ENCODE measurements at regions not wholly inside any gene's neighbourhood (a gene's known extent, or its start where the extent isn't known, plus 50 kb on each side); places are given as distances from the start of the nearest gene placed in this dataset.
"Not testable (repeated sequence)": the region's sequence is repeated elsewhere in the genome, so short reads cannot be mapped to it uniquely, and the experiment has no call there.

DNA sequence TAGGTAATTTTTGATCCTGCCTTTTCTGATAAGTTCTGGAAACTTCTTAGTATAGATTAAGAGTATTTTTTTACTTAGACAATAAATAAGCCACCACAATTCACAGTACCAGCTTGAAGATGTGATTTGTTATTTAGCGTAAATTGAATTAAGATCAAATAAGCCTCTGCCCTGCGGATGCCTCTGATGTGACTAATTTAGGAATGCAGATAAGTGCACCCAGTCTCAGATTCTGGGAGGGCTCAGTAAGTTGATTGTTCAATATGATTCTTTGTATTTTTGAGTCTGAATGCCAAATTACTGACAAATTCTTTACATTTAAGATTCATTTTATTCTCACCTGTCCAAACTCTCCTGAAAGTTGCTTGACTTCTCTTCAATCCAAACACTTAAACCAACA, 147.5 kb downstream of the THBS2 start:
- Histone ChIP-seq H3K9me3 (replicated peaks) (no peaks in the 10 kb centered on the region; the same call in 1 of the 2 replicates), H3K4me1 (replicated peaks) (peaks cover 23% of the 10 kb centered on the region), H3K27ac (peak overlapping the region; percentile 43), H3K36me3 (no peaks in the 10 kb centered on the region), H3K4me3 (no peak overlapping the region), H3K27me3 (replicated peaks) (no peaks in the 10 kb centered on the region)
- DNase-seq (ENCODE audit: low read depth in 1 of 2, low spot score in 2 of 2) = peak in 1 of 2 experiments; percentile 58

DNA sequence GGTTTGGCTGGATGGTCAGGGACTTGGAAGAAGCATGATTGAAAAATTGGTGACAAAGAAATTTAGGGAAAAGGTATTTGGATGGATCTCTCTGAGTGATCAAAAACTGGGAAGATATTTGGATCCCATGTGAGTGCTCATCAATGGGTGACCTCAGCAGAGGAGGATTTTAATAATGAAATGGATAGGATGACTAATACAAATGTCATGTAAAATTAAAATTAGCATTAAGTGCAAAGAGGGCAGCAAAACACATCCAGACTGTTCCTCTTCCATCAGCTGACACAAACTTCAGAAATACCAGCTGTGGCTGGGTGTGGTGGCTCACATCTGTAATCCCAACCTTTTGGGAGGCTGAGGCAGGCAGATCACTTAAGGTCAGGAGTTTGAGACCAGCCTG, 151.7 kb downstream of the THBS2 start:
- no peak overlapping the region for H3K27ac ChIP-seq
- no peaks in the 10 kb centered on the region for H3K36me3 ChIP-seq
- H3K4me1 ChIP-seq (replicated peaks) = peaks cover 50% of the 10 kb centered on the region
- H3K27me3 ChIP-seq (replicated peaks) = no peaks in the 10 kb centered on the region
- DNase-seq (ENCODE audit: low read depth in 1 of 2, low spot score in 2 of 2) = no peak
- no peaks in the 10 kb centered on the region; the same call in 1 of the 2 replicates for H3K9me3 ChIP-seq (replicated peaks)
- no peak overlapping the region for H3K4me3 ChIP-seq

DNA sequence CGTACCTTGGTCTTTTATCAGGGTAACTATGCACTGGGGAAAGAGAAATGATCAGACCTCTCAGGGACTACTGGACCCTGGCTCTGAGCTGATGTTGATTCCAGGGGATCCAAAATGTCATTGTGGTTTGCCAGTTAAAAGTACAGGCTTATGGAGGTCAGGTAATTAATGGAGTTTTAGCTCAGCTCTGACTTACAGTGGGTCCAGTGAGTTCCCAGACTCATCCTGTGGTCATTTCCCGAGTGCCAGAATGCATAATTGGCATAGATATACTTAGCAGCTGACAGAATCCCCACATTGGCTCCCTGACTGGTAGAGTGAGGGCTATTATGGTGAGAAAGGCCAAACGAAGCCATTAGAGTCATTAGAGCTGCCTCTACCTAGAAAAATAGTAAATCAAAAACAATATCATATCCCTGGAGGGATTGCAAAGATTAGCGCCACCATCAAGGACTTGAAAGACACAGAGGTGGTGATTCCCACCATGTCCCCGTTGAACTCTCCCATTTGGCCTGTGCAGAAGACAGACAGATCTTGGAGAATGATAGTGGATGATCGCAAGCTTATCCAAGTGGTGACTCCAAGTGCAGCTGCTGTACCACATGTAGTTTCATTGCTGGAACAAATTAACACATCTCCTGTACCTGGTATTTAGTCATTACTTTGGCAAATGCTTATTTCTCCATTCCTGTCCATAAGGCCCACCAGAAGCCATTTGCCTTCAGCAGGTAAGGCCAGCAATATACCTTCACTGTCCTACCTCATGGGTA, 152.4 kb downstream of the THBS2 start:
- H3K4me3 ChIP-seq = no peak overlapping the region
- H3K27me3 ChIP-seq (replicated peaks) = no peaks in the 10 kb centered on the region
- DNase-seq (ENCODE audit: low read depth in 1 of 2, low spot score in 2 of 2) = no peak
- peaks cover 50% of the 10 kb centered on the region for H3K4me1 ChIP-seq (replicated peaks)
- no peaks in the 10 kb centered on the region for H3K36me3 ChIP-seq
- H3K27ac ChIP-seq = no peak overlapping the region
- no peaks in the 10 kb centered on the region for H3K9me3 ChIP-seq (replicated peaks)

DNA sequence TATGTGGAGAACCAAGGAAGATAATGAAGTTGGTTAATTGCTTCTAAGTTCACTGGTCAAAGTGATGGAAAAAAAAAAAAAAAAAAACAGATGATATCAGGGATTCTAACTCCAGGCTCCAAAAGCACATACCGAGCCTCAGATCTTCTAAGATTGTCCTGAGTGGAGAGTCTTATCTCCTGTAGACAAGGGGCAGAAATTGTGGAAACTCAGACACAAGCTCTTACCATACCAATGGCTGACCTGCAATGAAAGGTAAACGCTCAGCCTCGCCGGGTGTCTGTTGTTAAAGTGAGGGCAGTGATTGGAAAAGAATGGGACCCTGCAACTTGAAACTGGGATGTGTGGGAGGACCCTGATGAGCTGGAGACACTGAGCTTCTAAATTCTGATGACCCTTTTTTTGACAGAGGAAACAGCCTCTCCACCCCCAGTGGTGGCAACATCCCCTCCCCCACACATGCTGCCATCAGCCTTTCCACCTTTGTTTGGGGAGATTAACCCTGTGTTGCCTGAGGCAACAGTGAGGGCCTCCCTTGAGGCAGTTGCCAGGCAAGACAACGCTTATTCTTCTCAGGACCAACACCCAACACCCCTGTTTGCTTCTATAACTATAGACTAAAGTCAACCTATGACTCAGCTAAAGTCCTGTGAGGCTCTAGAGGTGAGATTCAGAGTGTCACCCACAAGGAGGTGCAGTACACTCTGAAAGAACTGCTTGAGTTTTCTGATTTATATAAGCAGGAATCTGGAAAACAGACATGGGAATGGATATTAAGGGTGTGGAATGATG, 154.0 kb downstream of the THBS2 start:
- no peaks in the 10 kb centered on the region for H3K9me3 ChIP-seq (replicated peaks)
- H3K4me3 ChIP-seq = no peak overlapping the region
- peak in 1 of 2 experiments; percentile 45 for DNase-seq (ENCODE audit: low read depth in 1 of 2, low spot score in 2 of 2)
- H3K27me3 ChIP-seq (replicated peaks) = no peaks in the 10 kb centered on the region
- H3K27ac ChIP-seq = peak overlapping the region; percentile 4; the same call in 1 of the 2 replicates
- peaks cover 44% of the 10 kb centered on the region for H3K4me1 ChIP-seq (replicated peaks)
- no peaks in the 10 kb centered on the region for H3K36me3 ChIP-seq

DNA sequence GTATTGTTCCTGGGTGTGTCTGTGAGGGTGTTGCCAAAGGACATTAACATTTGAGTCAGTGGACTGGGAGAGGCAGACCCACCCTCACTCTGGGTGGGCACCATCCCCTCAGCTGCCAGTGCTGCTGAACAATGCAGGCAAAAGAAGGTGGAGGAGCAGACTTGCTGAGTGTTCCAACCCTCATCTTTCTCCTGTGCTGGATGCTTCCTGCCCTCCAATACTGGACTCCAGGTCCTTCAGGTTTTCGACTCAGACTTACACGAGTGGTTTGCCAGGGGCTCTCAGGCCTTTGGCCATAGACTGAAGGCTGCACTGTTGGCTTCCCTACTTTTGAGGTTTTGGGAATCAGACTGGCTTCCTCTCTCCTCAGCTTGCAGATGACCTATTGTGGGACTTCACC, 155.0 kb downstream of the THBS2 start:
- not testable (repeated sequence) for DNase-seq (ENCODE audit: low read depth in 1 of 2, low spot score in 2 of 2); H3K9me3 ChIP-seq (replicated peaks); H3K27me3 ChIP-seq (replicated peaks); H3K4me3 ChIP-seq; H3K36me3 ChIP-seq; H3K27ac ChIP-seq
- H3K4me1 ChIP-seq (replicated peaks) = peaks cover 44% of the 10 kb centered on the region

DNA sequence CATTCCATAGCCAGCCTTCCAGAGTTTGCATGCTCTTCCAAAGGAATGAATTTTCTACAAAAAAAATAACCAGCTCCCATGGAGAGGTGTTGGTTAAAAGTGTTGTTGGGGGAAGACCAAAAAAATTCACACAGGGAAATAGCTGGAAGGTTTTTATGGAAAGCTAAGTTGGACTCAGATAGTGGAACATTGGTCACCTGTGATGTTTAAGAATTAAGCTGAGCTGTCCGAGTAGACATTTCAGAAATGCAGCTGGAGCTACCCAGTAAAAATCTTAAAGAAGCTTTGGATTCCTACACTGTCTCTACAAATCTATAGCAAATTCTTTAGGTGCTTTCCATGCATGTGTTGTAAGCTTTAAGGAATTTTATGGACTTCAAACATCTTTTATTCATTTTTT, 155.5 kb downstream of the THBS2 start:
- H3K4me3 ChIP-seq = no peak overlapping the region
- peak overlapping the region; percentile 68; the same call in 1 of the 2 replicates for H3K27ac ChIP-seq
- H3K4me1 ChIP-seq (replicated peaks) = peaks cover 44% of the 10 kb centered on the region
- H3K27me3 ChIP-seq (replicated peaks) = no peaks in the 10 kb centered on the region
- no peaks in the 10 kb centered on the region for H3K9me3 ChIP-seq (replicated peaks)
- no peaks in the 10 kb centered on the region for H3K36me3 ChIP-seq
- no peak for DNase-seq (ENCODE audit: low read depth in 1 of 2, low spot score in 2 of 2)

DNA sequence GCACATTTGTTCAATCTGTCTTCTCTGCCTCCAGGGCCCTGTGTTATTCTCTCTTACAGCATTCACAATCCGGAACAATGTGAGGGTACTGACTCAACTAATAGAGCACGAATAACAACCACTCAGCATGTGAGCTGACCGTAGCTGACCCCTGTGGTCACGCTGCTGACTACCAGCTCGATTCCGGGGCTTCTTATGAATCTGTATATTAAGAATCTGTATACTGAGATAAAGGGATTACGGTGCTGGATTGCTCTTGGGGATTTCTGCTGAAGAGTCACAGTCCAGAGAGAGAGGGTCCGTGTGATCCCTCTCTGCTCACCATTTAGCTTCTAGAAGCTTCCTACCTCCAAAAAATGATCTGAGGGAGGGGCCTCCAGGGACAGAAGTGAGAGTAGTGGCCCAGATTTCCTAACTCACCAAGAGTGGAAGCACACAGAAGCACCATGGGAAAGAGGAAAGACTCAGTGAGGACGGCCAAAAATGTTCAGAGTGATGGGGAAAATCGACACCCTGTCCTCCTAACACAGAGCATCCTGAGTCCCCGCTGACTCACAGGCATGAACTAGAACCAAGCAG, 156.2 kb downstream of the THBS2 start:
- peaks cover 44% of the 10 kb centered on the region for H3K4me1 ChIP-seq (replicated peaks)
- DNase-seq (ENCODE audit: low read depth in 1 of 2, low spot score in 2 of 2) = peak; percentile 85 to 90
- H3K9me3 ChIP-seq (replicated peaks) = no peaks in the 10 kb centered on the region
- no peak overlapping the region for H3K4me3 ChIP-seq
- peak overlapping the region; percentile 68 for H3K27ac ChIP-seq
- no peaks in the 10 kb centered on the region for H3K36me3 ChIP-seq
- H3K27me3 ChIP-seq (replicated peaks) = no peaks in the 10 kb centered on the region

DNA sequence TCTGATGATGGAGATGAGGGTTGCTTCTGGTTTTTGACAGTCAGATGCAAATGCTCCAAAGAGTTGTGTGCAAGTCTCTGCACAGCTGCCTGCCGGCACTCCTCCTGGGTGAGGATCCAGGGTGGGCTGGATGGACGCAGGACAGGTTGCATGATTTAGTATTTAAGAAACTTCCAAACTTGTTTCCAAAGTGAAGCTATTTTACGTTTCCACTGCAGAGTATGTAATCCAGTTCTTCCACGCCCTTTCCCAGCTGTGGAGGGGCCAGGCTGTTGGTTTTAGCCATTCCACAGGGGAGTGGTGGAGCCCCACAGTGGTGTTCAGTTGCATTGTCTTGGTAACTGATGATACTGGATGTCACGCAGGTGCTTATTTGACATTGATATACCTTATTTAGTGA, 157.3 kb downstream of the THBS2 start:
- no peaks in the 10 kb centered on the region for H3K27me3 ChIP-seq (replicated peaks)
- peaks cover 37% of the 10 kb centered on the region for H3K4me1 ChIP-seq (replicated peaks)
- no peaks in the 10 kb centered on the region for H3K9me3 ChIP-seq (replicated peaks)
- no peak for DNase-seq (ENCODE audit: low read depth in 1 of 2, low spot score in 2 of 2)
- H3K36me3 ChIP-seq = no peaks in the 10 kb centered on the region
- H3K4me3 ChIP-seq = no peak overlapping the region
- H3K27ac ChIP-seq = 0 out of 2 replicates have a peak overlapping the region, but pooled peaks have one; percentile 68

DNA sequence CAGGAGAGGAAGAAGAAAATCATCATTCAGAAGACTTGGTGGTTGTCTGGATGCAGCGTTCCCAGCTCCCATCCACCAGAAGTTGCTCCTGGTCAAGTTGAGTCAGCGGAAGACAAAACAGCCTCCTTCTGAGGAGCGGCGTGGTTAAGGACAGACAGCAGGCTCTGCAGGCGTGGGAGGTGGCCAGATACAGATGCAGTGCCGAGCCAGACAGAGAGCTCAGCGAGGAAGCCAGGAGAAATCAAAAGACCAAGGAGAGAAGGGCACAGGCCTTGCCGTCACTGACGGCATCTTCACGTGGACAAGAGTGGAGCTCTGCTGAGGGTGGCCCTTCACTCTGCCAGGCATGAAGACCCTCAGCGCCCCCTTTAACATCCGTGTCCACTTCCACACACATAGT, 158.5 kb downstream of the THBS2 start:
- no peak overlapping the region for H3K27ac ChIP-seq
- peaks cover 37% of the 10 kb centered on the region for H3K4me1 ChIP-seq (replicated peaks)
- no peak overlapping the region for H3K4me3 ChIP-seq
- DNase-seq (ENCODE audit: low read depth in 1 of 2, low spot score in 2 of 2) = no peak
- H3K36me3 ChIP-seq = no peaks in the 10 kb centered on the region
- no peaks in the 10 kb centered on the region for H3K27me3 ChIP-seq (replicated peaks)
- peaks cover 11% of the 10 kb centered on the region for H3K9me3 ChIP-seq (replicated peaks)

DNA sequence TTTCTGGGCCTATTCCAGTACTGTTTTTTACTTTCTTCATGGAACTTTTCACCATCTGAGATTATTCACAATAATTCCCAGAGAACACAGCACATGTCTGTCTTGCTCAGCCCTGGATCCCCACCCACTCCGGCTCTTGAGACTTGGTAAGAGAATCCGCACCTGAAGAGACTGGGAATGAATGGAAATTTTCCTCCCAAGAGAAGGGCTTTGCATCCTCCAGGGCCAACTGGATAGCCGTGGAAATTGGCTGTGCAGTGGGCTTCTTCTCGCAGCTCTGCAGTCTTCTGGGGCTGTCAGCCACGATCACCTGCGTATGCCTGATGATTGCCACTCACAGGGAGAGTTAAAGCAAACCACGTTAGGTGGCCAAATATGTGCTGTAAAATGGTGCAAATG, 159.1 kb downstream of the THBS2 start:
- Histone ChIP-seq H3K27ac (no peak overlapping the region), H3K4me1 (replicated peaks) (peaks cover 31% of the 10 kb centered on the region), H3K4me3 (no peak overlapping the region), H3K27me3 (replicated peaks) (no peaks in the 10 kb centered on the region), H3K9me3 (replicated peaks) (peaks cover 13% of the 10 kb centered on the region), H3K36me3 (no peaks in the 10 kb centered on the region)
- no peak for DNase-seq (ENCODE audit: low read depth in 1 of 2, low spot score in 2 of 2)

DNA sequence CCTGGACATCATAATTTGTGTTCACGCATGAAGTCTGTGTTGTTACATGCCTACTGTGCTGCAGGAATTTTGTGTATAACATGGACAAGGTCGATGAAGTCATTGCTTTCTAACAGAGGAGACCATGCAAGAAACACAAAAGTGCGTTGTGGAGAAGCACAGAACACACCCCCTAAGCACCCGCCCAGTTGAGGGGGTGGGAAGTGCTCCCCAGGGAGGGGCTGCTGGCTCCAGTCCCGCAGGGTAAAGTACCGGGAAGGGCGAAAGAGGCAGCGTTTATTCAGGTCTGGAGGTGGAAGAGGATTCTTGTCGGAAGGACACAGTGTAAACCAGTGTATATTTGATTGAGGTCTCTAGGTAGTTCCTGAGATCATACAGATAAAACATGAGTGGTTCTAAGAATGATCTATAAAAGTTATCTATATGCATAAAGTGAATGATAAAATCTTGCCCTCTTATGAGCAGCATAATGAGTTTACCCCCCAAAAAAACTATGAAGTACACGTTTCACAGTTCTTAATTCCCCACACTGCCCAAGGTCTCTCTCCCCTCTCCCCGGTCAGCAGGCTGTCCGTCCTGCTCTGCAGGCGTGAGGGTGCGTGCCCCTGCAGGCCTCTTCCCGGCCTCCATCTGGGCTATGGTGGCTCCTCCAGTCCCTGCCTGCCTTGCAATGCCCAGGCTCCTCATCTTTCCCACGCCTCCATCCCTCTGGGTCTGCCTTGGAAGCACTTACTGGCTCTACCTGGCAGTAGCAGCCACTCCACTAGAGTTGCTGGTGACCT, 159.7 kb downstream of the THBS2 start:
- DNase-seq (ENCODE audit: low read depth in 1 of 2, low spot score in 2 of 2) = no peak
- H3K4me3 ChIP-seq = no peak overlapping the region
- no peak overlapping the region for H3K27ac ChIP-seq
- peaks cover 13% of the 10 kb centered on the region for H3K9me3 ChIP-seq (replicated peaks)
- peaks cover 28% of the 10 kb centered on the region for H3K4me1 ChIP-seq (replicated peaks)
- no peaks in the 10 kb centered on the region for H3K36me3 ChIP-seq
- H3K27me3 ChIP-seq (replicated peaks) = no peaks in the 10 kb centered on the region

DNA sequence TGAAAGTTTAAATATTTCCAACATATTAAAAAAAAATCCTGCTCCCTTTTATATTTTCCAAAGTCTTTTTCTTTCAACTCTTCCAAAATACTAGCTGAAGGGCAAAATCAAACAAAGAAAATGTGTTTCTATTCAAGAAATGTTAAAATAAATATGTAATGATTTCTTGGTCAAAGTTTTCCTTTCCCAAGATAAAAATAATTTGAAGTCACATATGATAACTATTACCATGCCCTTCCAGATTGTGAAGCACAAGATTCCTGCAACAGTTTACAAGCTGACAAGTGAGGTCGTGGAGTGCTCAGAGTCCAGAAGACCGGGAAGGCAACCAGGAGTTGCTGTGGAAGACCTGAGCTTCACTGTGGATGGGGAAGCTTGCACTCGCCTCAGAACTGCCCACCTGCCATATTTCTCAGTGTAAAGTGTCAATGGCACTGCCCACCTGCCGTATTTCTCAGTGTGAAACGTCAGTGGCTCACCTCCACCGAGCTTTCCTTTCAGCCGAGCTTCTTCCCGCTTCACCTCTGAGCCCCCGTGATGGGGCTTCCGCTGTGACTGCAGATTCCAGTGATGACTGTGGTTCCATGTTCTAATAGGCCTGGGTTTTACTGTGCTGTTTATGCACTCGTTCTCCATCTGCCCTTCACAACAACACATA, 160.5 kb downstream of the THBS2 start:
- Histone ChIP-seq H3K27me3 (replicated peaks) (no peaks in the 10 kb centered on the region), H3K4me3 (no peak overlapping the region), H3K27ac (no peak overlapping the region), H3K4me1 (replicated peaks) (peaks cover 24% of the 10 kb centered on the region), H3K36me3 (no peaks in the 10 kb centered on the region), H3K9me3 (replicated peaks) (peaks cover 13% of the 10 kb centered on the region)
- no peak for DNase-seq (ENCODE audit: low read depth in 1 of 2, low spot score in 2 of 2)

DNA sequence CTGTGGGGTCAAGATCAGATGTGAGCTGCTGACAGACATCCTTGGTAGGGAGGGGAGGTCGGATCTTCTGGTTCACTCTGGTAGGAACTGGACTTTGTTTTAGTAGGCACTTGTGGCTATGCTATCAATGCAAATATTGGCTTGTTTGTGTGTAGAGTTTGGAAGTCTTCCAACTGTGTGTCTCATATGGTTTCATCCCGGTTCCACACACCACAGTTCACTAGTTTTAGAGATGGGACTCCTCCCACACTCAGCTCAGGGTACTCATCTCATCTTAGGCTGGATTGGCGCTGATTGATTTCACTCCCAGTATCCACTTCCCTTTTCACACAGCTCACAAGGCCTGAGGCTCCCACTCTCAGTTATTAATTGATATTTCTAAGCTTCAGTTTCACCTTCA, 161.3 kb downstream of the THBS2 start:
- H3K27me3 ChIP-seq (replicated peaks) = no peaks in the 10 kb centered on the region
- peaks cover 22% of the 10 kb centered on the region for H3K4me1 ChIP-seq (replicated peaks)
- no peak overlapping the region for H3K4me3 ChIP-seq
- no peak for DNase-seq (ENCODE audit: low read depth in 1 of 2, low spot score in 2 of 2)
- H3K36me3 ChIP-seq = no peaks in the 10 kb centered on the region
- no peak overlapping the region for H3K27ac ChIP-seq
- H3K9me3 ChIP-seq (replicated peaks) = peaks cover 13% of the 10 kb centered on the region
